SK-N-SH (cell line): ENCODE measurements at regions not wholly inside any gene's neighbourhood (a gene's known extent, or its start where the extent isn't known, plus 50 kb on each side); places are given as distances from the start of the nearest gene placed in this dataset.
A peak's percentile ranks its signal among the peaks of the same experiment; 100 is the strongest.

ENCODE experiments used
- CTCF ChIA-PET: fragments of 300-600, 350-600 bp; formaldehyde crosslinking; extraction: SDS; loops from one replicate; lab custom pipeline; 2021; lab: Yijun Ruan, JAX
- POLR2A ChIA-PET: fragments of 350-600 bp; sonication (Branson Sonifier 250); formaldehyde crosslinking; extraction: SDS; loops from one replicate; lab custom pipeline; 2020; ENCODE audit warnings: antibody characterized with exemption, inconsistent platforms; lab: Yijun Ruan, JAX
- DNase-seq: peaks from one replicate; pipeline ENCODE4 v3.0.0; 2012
- H2AFZ ChIP-seq: fragments of 200-600 bp; sonication (generic); 2 replicates; pipeline ENCODE4 v1.8.1; 2016; ENCODE audit warnings: antibody characterized with exemption, mild to moderate bottlenecking, low read depth
- H3F3A ChIP-seq: fragments of 200-600 bp; sonication (generic); replicated peaks from 2 replicates; pipeline ENCODE3; 2016; ENCODE audit warnings: antibody characterized with exemption, mild to moderate bottlenecking; ENCODE audit not compliant: insufficient read depth
- H3K27ac ChIP-seq, 2 experiments: fragments of 200-500 bp in 1 of 2; fragments of 200-600 bp in 1 of 2; sonication (Bioruptor generic) in 1 of 2; sonication (generic), shearing (Covaris generic) in 1 of 2; 2 replicates each; pipeline versions ENCODE4 v1.5.1 to v1.6.1; 2014 to 2016; ENCODE audit warnings: low read depth in 2 of 2, inconsistent platforms in 1 of 2, low read length in 1 of 2, mild to moderate bottlenecking in 1 of 2, mixed read lengths in 1 of 2
- H3K27me3 ChIP-seq: fragments of 200-600 bp; sonication (generic), shearing (Covaris generic); 2 replicates; pipeline ENCODE4 v1.6.1; 2016; ENCODE audit warnings: mixed run types; ENCODE audit not compliant: insufficient read depth
- H3K36me3 ChIP-seq, 2 experiments: fragments of 200-500 bp in 1 of 2; fragments of 200-600 bp in 1 of 2; sonication (Bioruptor generic) in 1 of 2; sonication (generic) in 1 of 2; replicated peaks in 1 of 2; 2 replicates each; pipeline versions ENCODE3 to v1.5.1; 2014 to 2016; ENCODE audit warnings: low read length in 1 of 2, mild to moderate bottlenecking in 1 of 2; ENCODE audit not compliant: insufficient read depth in 2 of 2, control insufficient read depth in 1 of 2
- H3K4me1 ChIP-seq, 2 experiments: fragments of 200-500 bp in 1 of 2; fragments of 200-600 bp in 1 of 2; sonication (Bioruptor generic) in 1 of 2; sonication (generic), shearing (Covaris generic) in 1 of 2; 2 replicates each; pipeline versions ENCODE4 v1.5.1 to v1.6.1; 2014 to 2016; ENCODE audit warnings: low read depth in 1 of 2, low read length in 1 of 2, mixed run types in 1 of 2; ENCODE audit not compliant: insufficient read depth in 2 of 2, control insufficient read depth in 1 of 2
- H3K4me2 ChIP-seq: fragments of 200-600 bp; sonication (generic), shearing (Covaris generic); 2 replicates; pipeline ENCODE4 v1.6.1; 2017; ENCODE audit warnings: mixed run types
- H3K4me3 ChIP-seq, 2 experiments: fragments of 200-500 bp in 1 of 2; fragments of 200-600 bp in 1 of 2; sonication (Bioruptor generic) in 1 of 2; sonication (generic), shearing (Covaris generic) in 1 of 2; 2 replicates each; pipeline versions ENCODE4 v1.5.1 to v1.8.1; 2014 to 2016; ENCODE audit warnings: low read depth in 2 of 2, inconsistent platforms in 1 of 2, low read length in 1 of 2, mild to moderate bottlenecking in 1 of 2, mixed read lengths in 1 of 2, moderate library complexity in 1 of 2
- H3K79me2 ChIP-seq: fragments of 200-600 bp; sonication (generic); 2 replicates; pipeline ENCODE4 v1.8.1; 2017; ENCODE audit warnings: mild to moderate bottlenecking; ENCODE audit not compliant: insufficient read depth
- H3K9ac ChIP-seq: fragments of 200-600 bp; sonication (generic); 2 replicates; pipeline ENCODE4 v1.6.1; 2017; ENCODE audit warnings: mixed run types
- H3K9me2 ChIP-seq: fragments of 200-600 bp; sonication (generic); 2 replicates; pipeline ENCODE4 v1.6.1; 2017; ENCODE audit warnings: mixed run types
- H3K9me3 ChIP-seq: fragments of 200-600 bp; sonication (generic); 2 replicates; pipeline ENCODE4 v1.6.1; 2017; ENCODE audit warnings: mixed run types, mild to moderate bottlenecking, moderate library complexity
- H4K20me1 ChIP-seq: fragments of 200-600 bp; sonication (generic); 2 replicates; pipeline ENCODE4 v1.6.1; 2017; ENCODE audit warnings: mild to moderate bottlenecking, mixed run types; ENCODE audit not compliant: insufficient read depth
- ELF1 ChIP-seq: IDR thresholded peaks from 2 replicates; pipeline ENCODE4 v1.4.0; 2012
- FOSL2 ChIP-seq: IDR thresholded peaks from 2 replicates; pipeline ENCODE4 v1.4.0; 2012; ENCODE audit warnings: low read depth, mild to moderate bottlenecking, moderate library complexity, borderline replicate concordance
- FOXM1 ChIP-seq: IDR thresholded peaks from 2 replicates; pipeline ENCODE4 v1.4.0; 2012; ENCODE audit warnings: low read depth, mild to moderate bottlenecking
- GATA2 ChIP-seq: sonication (generic); formaldehyde crosslinking; IDR thresholded peaks from 2 replicates; pipeline ENCODE4 v1.5.0; 2020; ENCODE audit warnings: mild to moderate bottlenecking, missing genetic modification reagents
- JUND ChIP-seq: IDR thresholded peaks from 2 replicates; pipeline ENCODE4 v1.4.0; 2012
- MAX ChIP-seq: IDR thresholded peaks from 2 replicates; pipeline ENCODE4 v1.4.0; 2012; ENCODE audit warnings: low read depth
- NFIC ChIP-seq: IDR thresholded peaks from 2 replicates; pipeline ENCODE4 v1.4.0; 2012; ENCODE audit warnings: borderline replicate concordance
- POLR2AphosphoS5 ChIP-seq: IDR thresholded peaks from 2 replicates; pipeline ENCODE4 v1.6.1; 2012; ENCODE audit warnings: low read depth, low read length
- RAD21 ChIP-seq: IDR thresholded peaks from 2 replicates; pipeline ENCODE4 v1.6.1; 2012; ENCODE audit warnings: mild to moderate bottlenecking, low read length
- RCOR1 ChIP-seq: fragments of 150-350 bp; IDR thresholded peaks from 2 replicates; pipeline ENCODE4 v1.6.1; 2017; ENCODE audit warnings: antibody characterized with exemption, low read length
- SMC3 ChIP-seq: IDR thresholded peaks from 2 replicates; pipeline ENCODE4 v1.6.1; 2012; ENCODE audit warnings: low read depth, low read length, improper control_type of control experiment
- TAF1 ChIP-seq: IDR thresholded peaks from 2 replicates; pipeline ENCODE4 v1.6.1; 2012; ENCODE audit warnings: low read depth, mild to moderate bottlenecking, low read length, moderate library complexity, borderline replicate concordance
- TCF12 ChIP-seq: IDR thresholded peaks from 2 replicates; pipeline ENCODE4 v1.4.0; 2012
- USF1 ChIP-seq: IDR thresholded peaks from 2 replicates; pipeline ENCODE4 v1.4.0; 2012; ENCODE audit warnings: low read depth, borderline replicate concordance
- WGBS: methylation state at CpG from one replicate; pipeline ENCODE4 v1.1.6; 2017; ENCODE audit warnings: low lambda C conversion rate; 5-methylcytosine and 5-hydroxymethylcytosine counted together
- TF ChIP-seq, protein P1 (sequence below): IDR thresholded peaks from 2 replicates; pipeline ENCODE4; 2012

GRCh38 chr10:33032654-33033151 lies 74.7 kb upstream of the ITGB1 start (continued):
- peak; percentile 89; the same call in 1 of the 2 replicates for TF ChIP-seq FOXM1
- TF ChIP-seq ELF1: peak; percentile 27; the same call in 1 of the 2 replicates
- TF ChIP-seq TAF1: peak; percentile 34; the same call in 1 of the 2 replicates
- no peak for TF ChIP-seq RAD21
- TF ChIP-seq TCF12: peak; percentile 92
- TF ChIP-seq, protein P1, sequence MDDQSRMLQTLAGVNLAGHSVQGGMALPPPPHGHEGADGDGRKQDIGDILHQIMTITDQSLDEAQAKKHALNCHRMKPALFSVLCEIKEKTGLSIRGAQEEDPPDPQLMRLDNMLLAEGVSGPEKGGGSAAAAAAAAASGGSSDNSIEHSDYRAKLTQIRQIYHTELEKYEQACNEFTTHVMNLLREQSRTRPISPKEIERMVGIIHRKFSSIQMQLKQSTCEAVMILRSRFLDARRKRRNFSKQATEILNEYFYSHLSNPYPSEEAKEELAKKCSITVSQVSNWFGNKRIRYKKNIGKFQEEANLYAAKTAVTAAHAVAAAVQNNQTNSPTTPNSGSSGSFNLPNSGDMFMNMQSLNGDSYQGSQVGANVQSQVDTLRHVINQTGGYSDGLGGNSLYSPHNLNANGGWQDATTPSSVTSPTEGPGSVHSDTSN: peak; percentile 85
- no peak for TF ChIP-seq USF1
- TF ChIP-seq NFIC: peak; percentile 97; the same call in 1 of the 2 replicates
- peak; percentile 71; the same call in 1 of the 2 replicates for TF ChIP-seq POLR2AphosphoS5
- TF ChIP-seq GATA2 (CRISPR knock-in tag): no peak

DNA sequence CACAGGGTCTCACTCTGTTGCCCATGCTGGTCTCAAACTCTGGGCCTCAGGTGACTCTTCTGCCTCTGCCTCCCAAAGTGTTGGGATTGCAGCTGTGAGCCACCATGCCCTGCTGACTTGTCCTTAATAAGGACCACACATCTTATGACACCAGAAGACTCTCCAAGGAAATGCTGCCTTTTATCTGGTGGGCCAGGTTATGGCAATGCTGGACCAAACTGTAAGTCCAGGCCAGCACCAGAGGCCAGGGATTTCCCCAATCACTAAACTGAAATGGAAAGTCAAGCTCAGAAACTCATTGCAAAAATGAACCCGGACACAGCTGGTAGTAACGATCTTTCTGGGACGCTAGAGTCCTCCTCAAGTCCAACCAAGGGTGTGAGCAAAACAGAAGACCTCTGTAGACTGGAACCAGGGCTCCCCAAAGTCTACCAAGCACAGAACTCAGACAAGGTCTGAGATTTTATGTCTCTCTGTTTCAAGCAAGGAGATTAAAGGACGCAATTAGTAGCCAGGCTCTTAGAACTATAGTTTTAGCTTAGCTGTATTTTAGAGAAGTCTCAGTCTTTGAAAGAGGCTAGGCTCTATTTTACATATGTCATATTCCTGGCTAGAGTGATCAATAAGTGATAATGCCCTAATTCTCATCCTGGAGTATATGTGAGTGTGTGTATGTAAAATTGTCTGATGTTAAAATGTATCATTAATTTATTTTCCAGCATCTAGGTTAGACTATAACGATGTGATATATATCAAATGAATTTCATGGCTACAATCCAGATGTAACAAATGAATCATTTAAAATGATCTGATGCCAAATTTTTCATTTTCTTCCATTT lies 74.0 kb upstream of the ITGB1 start:
- peak overlapping the region; percentile 28; the same call in 1 of the 2 replicates for H3K4me2 ChIP-seq
- no peak for DNase-seq
- POLR2A ChIA-PET: no interaction called here

More for the DNA sequence above, 74.0 kb upstream of the ITGB1 start:
- Histone ChIP-seq H3K9me3 (no peaks in the 10 kb centered on the region), H3K79me2 (no peaks in the 10 kb centered on the region), H3K4me1 (peaks cover 0 to 12% of the 10 kb centered on the region in 2 experiments; a peak in 2 of 4 replicates), H4K20me1 (no peaks in the 10 kb centered on the region), H3K9me2 (no peaks in the 10 kb centered on the region)
- WGBS: 65% methylated on average over 5 of the region's 5 CpGs
- no peak for TF ChIP-seq TAF1
- TF ChIP-seq SMC3: no peak
- no peak for TF ChIP-seq USF1
- TF ChIP-seq ELF1: no peak
- TF ChIP-seq POLR2AphosphoS5: no peak
- no peak for TF ChIP-seq MAX
- TF ChIP-seq RCOR1: no peak
- no peak for TF ChIP-seq FOSL2
- TF ChIP-seq JUND: no peak
- TF ChIP-seq, all 33 proteins: peak for 0
- Histone ChIP-seq H2AFZ (peak overlapping the region; percentile 54; the same call in 1 of the 2 replicates), H3K27me3 (no peaks in the 10 kb centered on the region), H3F3A (peaks cover 25% of the 10 kb centered on the region), H3K9ac (peak overlapping the region; percentile 33; the same call in 1 of the 2 replicates), H3K4me3 (no peak overlapping the region), H3K27ac (peak overlapping the region in 1 of 2 experiments; percentile 95; a peak in 3 of 4 replicates), H3K36me3 (no peaks in the 10 kb centered on the region)
- CTCF ChIA-PET: no interaction called here
